Urothelium cell line (cell line): ENCODE measurements at regions not wholly inside any gene's neighbourhood (a gene's known extent, or its start where the extent isn't known, plus 50 kb on each side); places are given as distances from the start of the nearest gene placed in this dataset.
"Not testable (repeated sequence)": the region's sequence is repeated elsewhere in the genome, so short reads cannot be mapped to it uniquely, and the experiment has no call there.

Experiments
- DNase-seq: peaks from one replicate; pipeline ENCODE4 v3.0.0; 2011; ENCODE audit warnings: low spot score, mixed read lengths
- FAIRE-seq: peaks from 2 replicates; lab custom pipeline; 2011; peaks lifted over from hg19 to GRCh38; lab: Jason Lieb, UNC

- DNase-seq (no peak), FAIRE-seq (no peak)
Measured at GRCh38 chr18:11468617-11469016, 140.8 kb upstream of the SLC35G4 start.

- FAIRE-seq (no peak), DNase-seq (no peak)
Measured at GRCh38 chr18:11468120-11468519, 141.3 kb upstream of the SLC35G4 start.

GRCh38 chr18:11467611-11468010 lies 141.8 kb upstream of the SLC35G4 start:
- DNase-seq (no peak), FAIRE-seq (no peak)

GRCh38 chr18:11464129-11464528 lies 145.3 kb upstream of the SLC35G4 start:
- FAIRE-seq, result no peak

GRCh38 chr18:11458447-11458846 lies 150.9 kb upstream of the SLC35G4 start:
- FAIRE-seq (no peak), DNase-seq (no peak)

More at GRCh38 chr18:11464129-11464528, 145.3 kb upstream of the SLC35G4 start:
- DNase-seq, result no peak

GRCh38 chr18:11457853-11458252 lies 151.5 kb upstream of the SLC35G4 start:
- FAIRE-seq, DNase-seq: not testable (repeated sequence)

- FAIRE-seq (peak; percentile 40), DNase-seq (no peak)
Measured at GRCh38 chr18:11454040-11454439, 155.4 kb upstream of the SLC35G4 start.

GRCh38 chr18:11444169-11444568 lies 165.2 kb upstream of the SLC35G4 start:
- not testable (repeated sequence) for DNase-seq, FAIRE-seq

GRCh38 chr18:11437046-11437445 lies 172.3 kb upstream of the SLC35G4 start:
- no peak for DNase-seq
- no peak for FAIRE-seq

- FAIRE-seq, result no peak
Measured at GRCh38 chr18:11432360-11432811, 177.0 kb upstream of the SLC35G4 start.

GRCh38 chr18:11429876-11430275 lies 179.5 kb upstream of the SLC35G4 start:
- DNase-seq (no peak), FAIRE-seq (no peak)

More at GRCh38 chr18:11432360-11432811, 177.0 kb upstream of the SLC35G4 start:
- no peak for DNase-seq

- no peak for DNase-seq
- no peak for FAIRE-seq
Measured at GRCh38 chr18:11425211-11425610, 184.2 kb upstream of the SLC35G4 start.

- no peak for FAIRE-seq
- no peak for DNase-seq
Measured at GRCh38 chr18:11419338-11419737, 190.1 kb upstream of the SLC35G4 start.

GRCh38 chr18:11412811-11413210 lies 196.6 kb upstream of the SLC35G4 start:
- DNase-seq (no peak), FAIRE-seq (peak; percentile 17)

- FAIRE-seq (no peak), DNase-seq (no peak)
Measured at GRCh38 chr18:11411048-11411447, 198.3 kb upstream of the SLC35G4 start.

GRCh38 chr18:11408555-11409065 lies 200.8 kb upstream of the SLC35G4 start:
- FAIRE-seq (no peak), DNase-seq (no peak)

- DNase-seq, result peak; percentile 72
Measured at GRCh38 chr18:11407940-11408339, 201.5 kb upstream of the SLC35G4 start.

GRCh38 chr18:11405804-11406203 lies 203.6 kb upstream of the SLC35G4 start:
- no peak for FAIRE-seq

More at GRCh38 chr18:11407940-11408339, 201.5 kb upstream of the SLC35G4 start:
- no peak for FAIRE-seq

GRCh38 chr18:11400703-11401102 lies 208.7 kb upstream of the SLC35G4 start:
- no peak for FAIRE-seq
- DNase-seq, result no peak

More at GRCh38 chr18:11405804-11406203, 203.6 kb upstream of the SLC35G4 start:
- no peak for DNase-seq

GRCh38 chr18:11398625-11399024 lies 210.8 kb upstream of the SLC35G4 start:
- DNase-seq (no peak), FAIRE-seq (no peak)

- FAIRE-seq (no peak), DNase-seq (no peak)
Measured at GRCh38 chr18:11392980-11393885, 216.2 kb upstream of the SLC35G4 start.

GRCh38 chr18:11392292-11392691 lies 217.1 kb upstream of the SLC35G4 start:
- FAIRE-seq, result no peak
- no peak for DNase-seq
